Stimulated activated memory B cell treated with anti-CD40 and anti-IgM and Interleukin-4, amounts not matched to agents 10 μg/mL and 1 μg/mL and 100 μg/mL, for 72 hours (primary cell): ENCODE measurements at regions not wholly inside any gene's neighbourhood (a gene's known extent, or its start where the extent isn't known, plus 50 kb on each side); places are given as distances from the start of the nearest gene placed in this dataset.

ENCODE experiments used
- ATAC-seq: fragments of 150-1000 bp; cut with Tn5 transposase; 2 replicates; pipeline ENCODE4 v1.10.0; 2021
- H3K27ac Mint-ChIP-seq: one replicate; pipeline ENCODE4 v1.8.0; 2022; ENCODE audit warnings: mild to moderate bottlenecking, mixed read lengths
- H3K27me3 Mint-ChIP-seq: one replicate; pipeline ENCODE4 v1.8.0; 2022; ENCODE audit warnings: mixed read lengths
- H3K36me3 Mint-ChIP-seq: one replicate; pipeline ENCODE4 v1.8.0; 2022; ENCODE audit warnings: mixed read lengths
- H3K4me1 Mint-ChIP-seq: one replicate; pipeline ENCODE4 v1.8.0; 2022; ENCODE audit warnings: mixed read lengths
- H3K4me3 Mint-ChIP-seq: one replicate; pipeline ENCODE4 v1.8.0; 2022; ENCODE audit warnings: mild to moderate bottlenecking, moderate library complexity, mixed read lengths
- H3K9me3 Mint-ChIP-seq: one replicate; pipeline ENCODE4 v1.8.0; 2022; ENCODE audit warnings: mixed read lengths

DNA sequence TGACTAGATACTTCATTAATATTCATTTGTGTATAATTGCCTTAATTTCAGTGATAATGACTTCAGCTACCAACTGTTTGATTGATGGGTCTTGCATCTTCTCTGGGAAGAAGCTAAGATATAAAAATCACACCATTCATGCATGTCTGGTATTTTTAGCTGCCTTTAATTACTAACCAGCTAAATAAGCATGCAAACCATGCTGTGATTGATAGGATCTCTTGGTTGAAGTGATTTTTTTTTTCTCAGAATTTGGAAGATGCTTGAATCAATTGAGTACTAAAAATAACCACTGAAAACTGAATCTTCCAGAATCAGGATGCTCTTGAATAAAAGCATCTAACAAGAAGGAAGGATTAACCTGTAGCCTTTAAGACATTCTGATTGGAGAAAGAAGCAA lies 668.8 kb downstream of the TDRD15 start:
- no peaks in the 10 kb centered on the region for H3K36me3 Mint-ChIP-seq
- H3K4me1 Mint-ChIP-seq: no peaks in the 10 kb centered on the region
- no peak overlapping the region for H3K27ac Mint-ChIP-seq
- peaks cover 9% of the 10 kb centered on the region for H3K9me3 Mint-ChIP-seq
- no peaks in the 10 kb centered on the region for H3K27me3 Mint-ChIP-seq
- ATAC-seq: no peak
- no peak overlapping the region for H3K4me3 Mint-ChIP-seq

DNA sequence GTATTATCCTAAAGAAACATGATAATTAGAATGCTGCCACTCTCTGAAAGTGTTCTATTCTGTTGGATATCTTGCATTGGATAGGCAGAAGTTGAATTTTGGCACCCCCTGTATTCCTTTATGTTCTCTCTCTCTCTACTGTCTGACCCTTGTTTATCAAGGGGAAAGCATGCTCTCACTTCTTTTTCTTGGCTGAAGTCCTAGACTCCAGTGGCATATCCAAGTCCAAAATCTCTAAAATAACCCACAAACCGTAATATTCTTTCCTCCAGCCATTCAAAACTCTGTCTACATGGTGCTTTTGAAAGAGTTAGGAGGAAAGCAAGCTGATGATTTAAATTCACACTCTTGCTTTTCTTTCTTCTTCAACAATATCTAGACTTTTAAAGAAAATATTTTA lies 669.7 kb downstream of the TDRD15 start:
- H3K4me1 Mint-ChIP-seq: no peaks in the 10 kb centered on the region
- H3K36me3 Mint-ChIP-seq: no peaks in the 10 kb centered on the region
- no peak for ATAC-seq
- H3K27me3 Mint-ChIP-seq: no peaks in the 10 kb centered on the region
- peaks cover 8% of the 10 kb centered on the region for H3K9me3 Mint-ChIP-seq
- H3K4me3 Mint-ChIP-seq: no peak overlapping the region
- no peak overlapping the region for H3K27ac Mint-ChIP-seq

DNA sequence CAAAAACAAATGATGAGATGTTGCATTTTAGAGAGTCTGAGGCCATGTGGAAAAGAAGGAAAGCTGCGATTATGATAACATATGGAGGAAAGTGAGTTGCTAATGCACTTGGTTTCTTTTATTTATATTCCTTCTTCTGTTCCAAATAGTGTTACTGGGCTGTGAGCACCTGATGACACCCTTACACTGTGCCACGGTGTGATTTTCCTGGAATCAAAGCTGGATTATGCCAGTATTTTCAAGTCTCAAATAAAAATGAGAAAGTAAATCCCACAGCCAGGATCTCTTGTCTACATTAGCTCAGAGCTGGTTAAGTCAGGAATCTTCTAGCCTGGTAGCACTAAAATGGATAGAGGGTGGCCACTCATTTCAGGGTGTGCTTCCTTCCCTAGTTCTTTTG lies 670.8 kb downstream of the TDRD15 start:
- peaks cover 5% of the 10 kb centered on the region for H3K9me3 Mint-ChIP-seq
- no peak overlapping the region for H3K4me3 Mint-ChIP-seq
- no peak overlapping the region for H3K27ac Mint-ChIP-seq
- no peaks in the 10 kb centered on the region for H3K36me3 Mint-ChIP-seq
- H3K27me3 Mint-ChIP-seq: no peaks in the 10 kb centered on the region
- ATAC-seq: no peak
- H3K4me1 Mint-ChIP-seq: no peaks in the 10 kb centered on the region

DNA sequence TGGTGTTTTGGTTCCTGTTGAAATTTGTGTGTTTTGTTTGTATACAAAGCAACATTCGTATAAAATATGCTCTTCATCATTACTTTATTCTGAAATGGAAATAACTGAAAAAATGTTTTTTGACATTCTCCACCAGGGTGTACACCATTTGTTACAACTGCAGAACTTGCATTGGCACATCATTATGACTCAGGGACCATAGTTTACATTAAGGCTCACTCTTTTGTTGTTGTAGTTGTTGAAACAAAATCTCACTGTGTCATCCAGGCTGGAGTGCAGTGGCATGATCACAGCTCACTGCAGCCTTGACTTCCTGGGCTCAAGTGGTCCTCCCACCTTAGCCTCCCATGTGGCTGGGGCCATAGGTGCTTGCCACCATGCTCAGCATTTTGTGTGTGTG lies 676.6 kb downstream of the TDRD15 start:
- Mint-ChIP-seq H3K27me3 (no peaks in the 10 kb centered on the region), H3K9me3 (no peaks in the 10 kb centered on the region), H3K27ac (no peak overlapping the region), H3K4me3 (no peak overlapping the region), H3K4me1 (no peaks in the 10 kb centered on the region), H3K36me3 (no peaks in the 10 kb centered on the region)
- no peak for ATAC-seq

DNA sequence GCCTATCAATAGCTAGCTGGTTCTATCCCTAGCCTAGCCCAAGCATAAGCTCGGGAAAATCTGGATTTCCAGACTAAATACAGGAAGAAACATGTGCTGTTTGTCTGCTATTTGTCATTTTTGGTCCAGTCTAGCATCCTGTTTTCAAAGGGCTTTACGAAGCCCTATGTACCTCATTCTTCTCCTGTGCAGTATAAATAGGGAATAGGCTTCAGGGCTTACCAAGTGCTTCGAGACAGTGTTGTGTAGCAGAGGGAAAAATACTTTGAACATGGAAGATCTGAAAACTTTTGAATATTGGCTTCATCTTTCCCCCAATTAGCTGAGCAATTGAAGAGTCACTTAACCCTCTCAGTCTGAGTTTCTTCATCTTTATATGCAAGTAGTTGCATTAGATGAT lies 679.8 kb downstream of the TDRD15 start:
- H3K36me3 Mint-ChIP-seq: no peaks in the 10 kb centered on the region
- no peaks in the 10 kb centered on the region for H3K9me3 Mint-ChIP-seq
- no peak overlapping the region for H3K4me3 Mint-ChIP-seq
- no peak for ATAC-seq
- H3K27me3 Mint-ChIP-seq: no peaks in the 10 kb centered on the region
- H3K27ac Mint-ChIP-seq: no peak overlapping the region
- H3K4me1 Mint-ChIP-seq: no peaks in the 10 kb centered on the region

DNA sequence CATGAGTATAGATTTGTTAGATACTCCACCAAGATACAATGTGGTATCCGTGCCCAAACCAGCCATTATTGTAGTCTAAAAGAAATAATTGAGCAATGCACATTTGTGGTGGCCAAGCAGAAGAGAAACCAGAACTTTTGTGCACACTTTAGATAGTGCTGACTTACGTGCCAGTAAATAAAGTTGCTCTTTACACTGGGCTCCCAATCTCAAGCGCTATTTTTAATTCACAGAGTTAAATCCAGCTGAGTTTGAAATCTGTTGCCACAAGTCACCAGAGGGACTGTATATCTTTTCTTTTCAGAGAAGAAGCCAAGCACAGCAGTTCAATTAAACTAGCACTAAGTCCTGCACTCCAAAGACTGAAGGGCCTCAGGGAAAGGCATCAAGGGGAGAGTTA lies 680.4 kb downstream of the TDRD15 start:
- Mint-ChIP-seq H3K27ac (no peak overlapping the region), H3K4me3 (no peak overlapping the region), H3K4me1 (no peaks in the 10 kb centered on the region), H3K36me3 (no peaks in the 10 kb centered on the region), H3K27me3 (no peaks in the 10 kb centered on the region), H3K9me3 (no peaks in the 10 kb centered on the region)
- ATAC-seq: no peak

DNA sequence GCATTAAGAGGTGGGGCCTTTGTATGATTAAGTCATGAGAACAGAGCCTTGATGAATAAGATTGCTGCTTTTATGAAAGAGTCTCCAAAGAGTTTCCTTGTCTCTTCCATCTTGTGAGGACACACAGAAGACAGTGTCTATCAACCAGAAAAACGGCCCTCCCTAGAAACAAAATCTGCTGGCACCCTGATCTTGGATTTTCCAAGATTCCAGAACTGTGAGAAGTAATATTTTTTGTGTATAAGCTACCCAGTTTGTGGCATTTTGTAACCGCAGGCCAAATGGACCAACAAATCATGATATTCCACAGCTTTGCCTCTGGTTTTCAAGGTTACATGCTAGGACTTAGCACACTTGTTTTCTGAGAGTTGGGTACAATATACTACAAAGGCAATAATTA lies 687.8 kb downstream of the TDRD15 start:
- no peaks in the 10 kb centered on the region for H3K4me1 Mint-ChIP-seq
- no peak overlapping the region for H3K4me3 Mint-ChIP-seq
- no peak for ATAC-seq
- H3K27me3 Mint-ChIP-seq: no peaks in the 10 kb centered on the region
- H3K36me3 Mint-ChIP-seq: no peaks in the 10 kb centered on the region
- H3K27ac Mint-ChIP-seq: no peak overlapping the region
- H3K9me3 Mint-ChIP-seq: no peaks in the 10 kb centered on the region

DNA sequence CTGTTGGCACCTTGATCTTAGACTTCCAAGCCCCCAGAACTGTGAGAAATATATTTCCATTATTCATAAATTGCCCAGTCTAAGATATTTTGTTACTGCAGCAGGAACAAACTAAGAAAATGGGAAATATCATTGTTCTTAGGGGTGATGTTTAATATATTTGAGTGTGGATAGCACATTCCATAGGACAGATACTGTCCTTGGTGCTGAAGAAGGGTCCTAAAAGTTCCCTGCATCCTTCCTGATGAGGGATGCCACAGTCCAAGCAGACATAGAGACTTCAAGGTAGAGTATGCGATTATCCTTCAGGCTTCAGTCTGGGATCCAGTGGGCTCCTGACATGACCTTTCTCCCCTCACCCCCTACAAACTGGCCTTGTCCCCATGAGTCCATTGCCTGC lies 689.0 kb downstream of the TDRD15 start:
- Mint-ChIP-seq H3K36me3 (no peaks in the 10 kb centered on the region), H3K4me1 (no peaks in the 10 kb centered on the region), H3K27me3 (no peaks in the 10 kb centered on the region), H3K4me3 (no peak overlapping the region), H3K27ac (no peak overlapping the region), H3K9me3 (no peaks in the 10 kb centered on the region)
- no peak for ATAC-seq

DNA sequence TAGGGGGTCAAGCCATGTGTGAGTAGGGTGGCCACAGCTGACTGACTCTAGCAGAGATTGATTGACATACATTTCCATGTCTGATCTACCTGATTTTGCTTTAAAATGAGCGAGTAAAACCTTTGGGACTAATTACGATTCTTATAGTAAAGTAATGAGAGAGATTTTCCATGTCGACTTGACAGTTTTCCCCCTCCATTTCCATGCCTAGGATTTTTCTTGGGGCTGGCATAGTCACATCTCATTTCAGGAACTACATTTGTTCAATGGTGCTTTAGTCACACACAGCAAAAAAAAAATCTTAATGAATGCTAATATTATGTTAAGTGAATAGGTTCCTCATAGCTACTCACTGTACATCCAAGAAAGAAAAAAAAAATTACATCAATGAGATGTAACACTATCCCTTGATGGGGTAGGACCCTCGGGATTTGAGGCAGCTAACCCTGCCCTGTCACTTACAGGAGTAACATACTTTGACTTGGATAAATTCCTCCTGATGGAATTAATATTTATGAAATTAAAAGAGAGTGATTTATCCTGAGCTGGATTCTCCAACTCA lies 690.9 kb downstream of the TDRD15 start:
- Mint-ChIP-seq H3K9me3 (no peaks in the 10 kb centered on the region), H3K36me3 (no peaks in the 10 kb centered on the region), H3K27me3 (no peaks in the 10 kb centered on the region), H3K4me1 (no peaks in the 10 kb centered on the region), H3K4me3 (no peak overlapping the region), H3K27ac (no peak overlapping the region)
- ATAC-seq: no peak

DNA sequence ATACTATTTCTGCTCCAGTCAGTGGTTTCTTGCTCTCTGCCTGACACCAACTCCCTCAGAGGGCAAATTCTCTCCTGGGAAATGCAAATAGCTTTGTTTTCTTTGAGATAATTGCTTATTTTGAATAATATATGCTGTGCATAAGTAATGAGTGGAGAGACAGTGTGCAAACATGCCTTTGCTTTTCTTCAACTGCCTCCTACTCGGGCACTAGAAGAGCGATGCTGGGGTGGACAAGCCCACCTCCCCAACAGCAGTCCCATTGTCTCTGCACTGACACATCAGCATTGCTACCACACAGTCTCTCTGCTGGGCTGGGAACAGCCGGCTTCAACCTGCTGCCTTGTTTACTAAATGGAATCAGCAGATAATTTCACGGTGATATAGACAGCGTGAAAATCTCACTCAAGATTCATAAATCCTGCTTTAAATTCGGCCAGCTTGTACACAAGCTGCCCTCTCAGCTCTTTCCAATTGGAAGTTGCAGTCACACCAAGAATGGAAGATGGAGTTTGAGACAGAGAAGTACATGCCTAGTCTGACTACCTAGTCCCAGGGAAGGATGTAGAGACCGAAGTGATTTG lies 694.5 kb downstream of the TDRD15 start:
- Mint-ChIP-seq H3K4me3 (no peak overlapping the region), H3K36me3 (no peaks in the 10 kb centered on the region), H3K9me3 (no peaks in the 10 kb centered on the region), H3K4me1 (no peaks in the 10 kb centered on the region), H3K27ac (no peak overlapping the region), H3K27me3 (no peaks in the 10 kb centered on the region)
- ATAC-seq: no peak

DNA sequence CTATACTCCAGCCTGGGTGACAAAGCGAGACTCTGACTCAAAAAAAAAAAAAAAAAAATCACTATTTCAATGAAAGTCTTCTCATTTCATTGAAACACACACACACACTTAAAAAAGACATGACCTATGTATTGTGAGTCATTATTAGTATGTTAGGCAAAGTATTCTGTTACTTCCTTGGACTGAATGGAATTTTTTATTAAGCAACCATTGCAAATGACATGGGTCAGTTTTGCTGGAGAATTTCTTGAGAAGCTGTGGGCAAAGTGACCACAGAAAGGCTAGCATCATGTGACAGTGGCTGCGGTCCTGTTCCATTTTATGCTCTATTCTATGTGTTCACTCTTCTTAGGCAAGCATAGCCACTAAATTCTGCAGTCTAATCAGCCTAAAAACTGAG lies 695.7 kb downstream of the TDRD15 start:
- H3K4me3 Mint-ChIP-seq: no peak overlapping the region
- H3K27ac Mint-ChIP-seq: no peak overlapping the region
- H3K36me3 Mint-ChIP-seq: no peaks in the 10 kb centered on the region
- H3K4me1 Mint-ChIP-seq: no peaks in the 10 kb centered on the region
- no peaks in the 10 kb centered on the region for H3K27me3 Mint-ChIP-seq
- H3K9me3 Mint-ChIP-seq: no peaks in the 10 kb centered on the region
- ATAC-seq: no peak

DNA sequence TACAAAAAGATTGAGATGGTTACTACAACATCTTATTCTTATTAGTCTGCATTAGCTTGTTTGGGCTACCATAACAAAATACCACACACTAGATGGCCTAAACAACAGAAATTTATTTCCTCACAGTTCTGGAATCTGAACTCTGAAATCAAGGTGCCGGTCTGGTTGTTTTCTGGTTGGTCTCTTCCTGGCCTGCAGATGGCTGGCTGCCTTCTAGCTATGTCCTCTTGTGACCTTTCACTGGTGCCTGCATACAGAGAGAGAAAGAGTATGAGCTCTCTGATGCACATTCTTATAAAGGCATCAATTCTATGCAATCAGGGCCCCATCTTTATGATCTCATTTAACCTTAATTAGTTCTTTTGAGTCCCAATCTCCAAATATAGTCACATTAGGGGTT lies 696.5 kb downstream of the TDRD15 start:
- ATAC-seq: no peak
- Mint-ChIP-seq H3K4me3 (no peak overlapping the region), H3K27me3 (no peaks in the 10 kb centered on the region), H3K4me1 (no peaks in the 10 kb centered on the region), H3K9me3 (peaks cover 3% of the 10 kb centered on the region), H3K27ac (no peak overlapping the region), H3K36me3 (no peaks in the 10 kb centered on the region)

DNA sequence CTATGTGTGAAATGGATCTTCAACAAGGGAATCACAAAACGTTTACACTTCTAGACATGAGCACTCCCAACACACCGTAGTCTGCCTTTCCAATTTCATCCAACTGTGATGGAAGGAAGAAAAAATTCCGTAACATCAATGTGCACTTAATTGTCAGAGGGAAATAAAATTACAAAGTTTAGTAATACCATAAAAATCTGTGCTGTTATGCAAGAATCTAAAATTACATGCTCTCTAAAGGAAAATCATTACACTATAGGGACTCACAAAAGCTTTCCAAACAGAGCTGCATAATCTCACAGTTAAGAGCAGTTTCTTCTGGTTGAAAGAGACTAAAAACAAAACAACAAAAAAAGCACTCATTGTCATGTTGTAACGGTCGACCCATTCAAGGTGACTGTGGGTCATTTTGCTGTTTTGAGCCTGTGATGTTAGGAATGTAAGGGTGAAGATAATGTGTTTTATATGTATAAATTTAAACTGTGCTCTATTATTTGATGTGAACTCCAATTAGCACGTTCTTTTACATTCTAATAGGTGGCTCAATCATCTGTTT lies 698.0 kb downstream of the TDRD15 start:
- Mint-ChIP-seq H3K27ac (no peak overlapping the region), H3K4me1 (no peaks in the 10 kb centered on the region), H3K27me3 (no peaks in the 10 kb centered on the region), H3K36me3 (no peaks in the 10 kb centered on the region), H3K4me3 (no peak overlapping the region), H3K9me3 (peaks cover 3% of the 10 kb centered on the region)
- no peak for ATAC-seq

DNA sequence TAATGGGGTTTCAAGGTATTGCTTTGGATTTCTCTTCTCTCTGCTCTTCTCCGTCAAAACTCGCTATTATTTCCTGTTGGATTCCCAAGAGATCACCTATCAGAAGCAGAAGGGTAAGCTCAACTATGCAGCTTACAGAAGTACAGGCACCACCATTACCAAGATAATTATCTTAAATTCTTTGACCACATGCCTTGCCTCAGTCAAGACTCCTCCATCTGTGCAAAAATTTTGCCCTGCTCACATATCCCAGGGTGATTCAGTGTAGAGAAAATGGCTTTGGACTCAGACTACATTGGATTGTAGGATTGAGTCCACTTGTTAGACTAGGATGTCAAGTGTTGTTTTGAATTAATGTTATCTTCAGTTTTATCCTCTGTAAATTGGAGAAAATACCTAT lies 698.7 kb downstream of the TDRD15 start:
- Mint-ChIP-seq H3K4me3 (no peak overlapping the region), H3K4me1 (no peaks in the 10 kb centered on the region), H3K9me3 (peaks cover 3% of the 10 kb centered on the region), H3K27me3 (no peaks in the 10 kb centered on the region), H3K36me3 (no peaks in the 10 kb centered on the region), H3K27ac (no peak overlapping the region)
- ATAC-seq: no peak

DNA sequence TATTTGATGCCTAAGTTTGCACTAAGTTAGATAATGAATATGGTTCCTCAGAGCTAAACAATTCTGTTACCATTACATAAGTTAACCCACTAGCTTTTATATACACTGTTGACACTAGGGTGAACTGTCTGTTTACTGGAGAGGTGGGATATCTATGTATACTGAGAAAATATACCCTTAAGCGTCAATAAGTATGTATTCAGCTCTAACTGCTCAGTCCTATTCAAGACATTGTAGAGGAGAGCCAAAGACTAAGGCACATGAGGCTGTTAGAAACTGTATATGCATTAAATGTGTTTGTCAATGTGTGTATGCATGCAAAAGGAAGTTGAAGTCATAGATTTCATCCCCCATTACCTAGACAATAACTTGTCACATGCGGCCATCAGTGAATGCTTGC lies 710.0 kb downstream of the TDRD15 start:
- no peaks in the 10 kb centered on the region for H3K27me3 Mint-ChIP-seq
- H3K36me3 Mint-ChIP-seq: no peaks in the 10 kb centered on the region
- ATAC-seq: no peak
- peaks cover 6% of the 10 kb centered on the region for H3K9me3 Mint-ChIP-seq
- H3K4me1 Mint-ChIP-seq: no peaks in the 10 kb centered on the region
- no peak overlapping the region for H3K27ac Mint-ChIP-seq
- H3K4me3 Mint-ChIP-seq: no peak overlapping the region

DNA sequence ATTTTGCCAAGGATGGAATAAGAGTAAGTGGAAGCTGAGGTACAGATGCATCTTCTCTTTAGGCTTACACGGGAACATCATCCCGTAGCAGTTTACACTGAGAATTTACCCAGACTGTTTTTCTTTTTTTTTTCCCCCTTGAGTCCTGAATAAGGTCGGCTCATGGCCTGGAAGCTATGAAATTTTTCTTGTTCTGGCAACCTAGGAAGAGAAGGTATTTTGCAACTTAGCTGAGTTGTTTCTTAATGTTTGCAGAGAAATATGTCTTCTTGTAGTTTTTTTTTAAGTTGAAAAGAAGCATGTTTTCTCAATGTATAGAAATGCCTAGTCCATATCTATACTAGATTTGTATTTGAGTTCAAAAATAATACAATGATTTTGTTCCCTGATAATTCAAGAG lies 712.5 kb downstream of the TDRD15 start:
- no peak overlapping the region for H3K4me3 Mint-ChIP-seq
- H3K36me3 Mint-ChIP-seq: no peaks in the 10 kb centered on the region
- H3K27me3 Mint-ChIP-seq: no peaks in the 10 kb centered on the region
- no peaks in the 10 kb centered on the region for H3K9me3 Mint-ChIP-seq
- H3K27ac Mint-ChIP-seq: no peak overlapping the region
- no peak for ATAC-seq
- H3K4me1 Mint-ChIP-seq: no peaks in the 10 kb centered on the region
